ENCODE measurements at regions not wholly inside any gene's neighbourhood (a gene's known extent, or its start where the extent isn't known, plus 50 kb on each side); places are given as distances from the start of the nearest gene placed in this dataset.

DNA sequence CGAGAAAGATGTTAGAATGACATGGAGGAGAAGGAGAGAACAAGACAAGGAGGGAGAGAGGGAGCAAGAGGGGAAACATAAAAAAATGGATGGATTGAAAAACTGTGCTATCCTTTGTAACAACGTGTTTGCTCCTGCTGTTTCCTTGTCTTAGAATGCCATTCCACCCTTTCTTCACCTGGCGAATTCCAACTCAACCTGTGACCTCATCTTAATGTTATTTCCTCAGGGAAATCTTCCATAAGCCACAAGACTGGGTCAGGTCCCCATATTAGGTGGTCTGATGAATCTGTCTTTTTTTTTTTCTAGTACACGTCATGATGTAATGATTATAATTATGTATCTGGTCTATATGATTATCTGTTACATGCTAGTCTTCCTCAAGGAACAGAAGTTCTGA is 195.0 kb upstream of the MAF start:
- no peak overlapping the region for H3K27ac ChIP-seq
- intact Hi-C loops (cut with DNase I) = no loop called here
- no peaks in the 10 kb centered on the region for H3K36me3 ChIP-seq (ENCODE audit: insufficient read depth in 1 of 2, low read depth in 1 of 2)
- ATAC-seq = no peak
- H3K27me3 ChIP-seq (ENCODE audit: insufficient read depth in 3 of 3, low read length in 2 of 3) = no peaks in the 10 kb centered on the region
- no peaks in the 10 kb centered on the region for H3K4me1 ChIP-seq
- H3K4me3 ChIP-seq = no peak overlapping the region
- H3K9me3 ChIP-seq = no peaks in the 10 kb centered on the region
- 82 to 89% (median 89%) methylated on average over 4 of the region's 4 CpGs for WGBS, 3 donors
- TF ChIP-seq, protein P1, sequence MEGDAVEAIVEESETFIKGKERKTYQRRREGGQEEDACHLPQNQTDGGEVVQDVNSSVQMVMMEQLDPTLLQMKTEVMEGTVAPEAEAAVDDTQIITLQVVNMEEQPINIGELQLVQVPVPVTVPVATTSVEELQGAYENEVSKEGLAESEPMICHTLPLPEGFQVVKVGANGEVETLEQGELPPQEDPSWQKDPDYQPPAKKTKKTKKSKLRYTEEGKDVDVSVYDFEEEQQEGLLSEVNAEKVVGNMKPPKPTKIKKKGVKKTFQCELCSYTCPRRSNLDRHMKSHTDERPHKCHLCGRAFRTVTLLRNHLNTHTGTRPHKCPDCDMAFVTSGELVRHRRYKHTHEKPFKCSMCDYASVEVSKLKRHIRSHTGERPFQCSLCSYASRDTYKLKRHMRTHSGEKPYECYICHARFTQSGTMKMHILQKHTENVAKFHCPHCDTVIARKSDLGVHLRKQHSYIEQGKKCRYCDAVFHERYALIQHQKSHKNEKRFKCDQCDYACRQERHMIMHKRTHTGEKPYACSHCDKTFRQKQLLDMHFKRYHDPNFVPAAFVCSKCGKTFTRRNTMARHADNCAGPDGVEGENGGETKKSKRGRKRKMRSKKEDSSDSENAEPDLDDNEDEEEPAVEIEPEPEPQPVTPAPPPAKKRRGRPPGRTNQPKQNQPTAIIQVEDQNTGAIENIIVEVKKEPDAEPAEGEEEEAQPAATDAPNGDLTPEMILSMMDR (IDR thresholded peaks at IDR 0.05) = no peak
- DNase-seq = no peak

DNA sequence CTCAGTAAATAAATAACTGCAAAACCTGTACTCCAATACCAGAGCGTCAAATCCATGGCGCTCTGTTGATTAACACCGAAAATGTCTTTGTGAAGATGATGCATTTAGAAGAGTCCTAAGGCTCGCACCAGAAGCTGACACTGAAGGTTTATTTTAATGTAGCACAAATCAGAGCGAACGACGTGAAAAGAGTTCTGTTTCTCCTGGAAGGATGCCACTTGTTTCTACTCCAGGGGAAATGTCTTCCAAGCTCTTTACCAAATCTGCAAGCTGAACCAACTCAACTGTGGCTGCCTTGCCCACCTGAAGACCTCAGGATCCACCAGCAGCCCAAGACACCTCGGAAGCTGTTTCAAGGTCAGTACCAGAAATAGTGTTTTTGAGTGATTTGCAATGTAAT is 194.4 kb upstream of the MAF start:
- intact Hi-C loops (cut with DNase I) = loop anchor here in 1 of 2 donors (5.0 kb wide), 1 partner anchor 727 kb away; no protein-coding TSS in a partner anchor
- Histone ChIP-seq H3K4me3 (no peak overlapping the region), H3K27ac (no peak overlapping the region), H3K36me3 (ENCODE audit: insufficient read depth in 1 of 2, low read depth in 1 of 2) (no peaks in the 10 kb centered on the region), H3K9me3 (no peaks in the 10 kb centered on the region), H3K4me1 (no peaks in the 10 kb centered on the region), H3K27me3 (ENCODE audit: insufficient read depth in 3 of 3, low read length in 2 of 3) (no peaks in the 10 kb centered on the region)
- TF ChIP-seq, protein P1 (IDR thresholded peaks at IDR 0.05) = no peak
- ATAC-seq (no peak), DNase-seq (no peak)
- 59 to 74% (median 63%) methylated on average over 8 of the region's 8 CpGs for WGBS, 3 donors

DNA sequence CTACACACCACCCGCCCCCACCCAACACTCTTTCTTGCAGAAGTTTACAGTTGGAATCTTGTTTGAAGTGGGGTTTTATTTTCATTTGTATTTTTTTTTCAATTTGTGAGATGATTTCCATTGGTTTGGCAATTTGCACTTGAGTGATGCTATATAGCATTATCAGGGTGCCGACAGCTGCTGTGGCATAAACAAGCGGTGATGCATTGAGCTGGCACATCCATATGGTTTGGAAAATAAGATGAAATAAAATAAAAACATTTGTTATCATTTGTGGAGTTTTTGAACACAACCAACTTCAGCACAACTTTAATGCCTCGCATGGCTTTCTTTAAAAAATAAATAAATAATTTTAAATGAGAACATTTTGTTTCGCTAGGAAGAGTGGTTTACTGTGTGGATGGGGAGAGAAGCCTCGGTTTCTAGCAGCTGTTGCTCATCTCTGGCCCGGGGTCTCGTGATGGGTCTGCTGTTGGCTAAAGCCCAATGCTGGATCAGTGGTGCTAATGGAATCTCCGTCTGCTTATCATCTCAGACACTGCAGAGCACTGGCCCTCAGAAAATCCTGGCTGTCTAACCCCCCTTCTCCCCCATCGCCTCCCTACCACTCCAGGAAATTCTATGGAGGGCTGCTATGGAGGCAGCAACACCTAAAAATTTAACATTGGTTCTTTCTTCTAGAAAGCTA is 192.3 kb upstream of the MAF start:
- no peaks in the 10 kb centered on the region for H3K9me3 ChIP-seq
- intact Hi-C loops (cut with DNase I) = loop anchor here in 1 of 2 donors (5.0 kb wide), 1 partner anchor 729 kb away; no protein-coding TSS in a partner anchor
- 30 to 42% (median 31%) methylated on average over 10 of the region's 10 CpGs for WGBS, 3 donors
- H3K27me3 ChIP-seq (ENCODE audit: insufficient read depth in 3 of 3, low read length in 2 of 3) = no peaks in the 10 kb centered on the region
- DNase-seq (no peak), ATAC-seq (no peak)
- no peak overlapping the region for H3K27ac ChIP-seq
- H3K4me3 ChIP-seq = no peak overlapping the region
- H3K36me3 ChIP-seq (ENCODE audit: insufficient read depth in 1 of 2, low read depth in 1 of 2) = no peaks in the 10 kb centered on the region
- TF ChIP-seq, protein P1 (IDR thresholded peaks at IDR 0.05) = no peak
- no peaks in the 10 kb centered on the region for H3K4me1 ChIP-seq

DNA sequence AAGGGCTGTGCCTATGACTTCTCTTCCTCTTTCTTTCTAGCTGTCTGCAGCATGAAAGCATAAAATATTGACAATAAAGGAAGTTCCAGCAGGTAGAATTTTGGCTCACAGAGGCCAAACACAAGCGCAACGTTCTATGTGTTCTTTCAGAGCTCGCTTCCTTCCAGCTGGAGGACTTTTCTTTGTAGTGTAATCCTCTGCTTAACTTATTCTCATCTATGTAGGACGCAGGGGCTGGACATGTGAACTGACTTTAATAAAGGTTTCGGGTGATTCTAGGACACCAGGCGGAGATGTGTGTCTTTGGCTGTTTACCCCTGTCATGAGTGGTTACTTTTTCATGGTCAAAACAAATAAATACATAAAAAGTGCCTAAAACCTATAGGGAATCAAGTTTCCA is 191.5 kb upstream of the MAF start:
- Histone ChIP-seq H3K9me3 (no peaks in the 10 kb centered on the region), H3K4me1 (no peaks in the 10 kb centered on the region), H3K27me3 (ENCODE audit: insufficient read depth in 3 of 3, low read length in 2 of 3) (no peaks in the 10 kb centered on the region), H3K36me3 (ENCODE audit: insufficient read depth in 1 of 2, low read depth in 1 of 2) (no peaks in the 10 kb centered on the region), H3K27ac (no peak overlapping the region), H3K4me3 (no peak overlapping the region)
- intact Hi-C loops (cut with DNase I) = loop anchor here in 1 of 2 donors (5.0 kb wide), 1 partner anchor 730 kb away; no protein-coding TSS in a partner anchor
- TF ChIP-seq, protein P1 (IDR thresholded peaks at IDR 0.05) = no peak
- DNase-seq = no peak
- no peak for ATAC-seq
- 71 to 80% (median 72%) methylated on average over 6 of the region's 6 CpGs for WGBS, 3 donors

DNA sequence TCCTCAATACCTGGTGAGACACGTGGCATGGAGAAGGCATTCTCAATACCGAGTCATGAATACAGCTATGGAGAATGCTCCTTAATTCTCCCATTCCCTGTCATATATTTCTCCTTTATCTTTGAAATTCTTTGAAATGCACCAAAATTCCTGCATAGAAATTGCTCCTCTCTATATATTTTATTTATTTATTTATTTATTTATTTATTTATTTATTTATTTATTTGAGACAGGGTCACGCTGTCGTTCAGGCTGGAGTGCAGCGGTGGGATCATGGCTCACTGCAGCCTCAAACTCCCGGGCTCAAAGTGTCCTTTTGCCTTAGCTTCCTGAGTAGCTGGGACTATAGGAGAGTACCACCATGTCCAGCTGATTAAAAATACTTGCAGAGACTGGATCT is 190.3 kb upstream of the MAF start:
- ATAC-seq = no peak
- no peak for DNase-seq

More for the DNA sequence above, 190.3 kb upstream of the MAF start:
- 78 to 87% (median 79%) methylated on average over 6 of the region's 6 CpGs for WGBS, 3 donors
- H3K27ac ChIP-seq = no peak overlapping the region
- intact Hi-C loops (cut with DNase I) = loop anchor here in 1 of 2 donors (5.0 kb wide), 1 partner anchor 731 kb away; no protein-coding TSS in a partner anchor
- no peak overlapping the region for H3K4me3 ChIP-seq
- no peaks in the 10 kb centered on the region for H3K9me3 ChIP-seq
- no peaks in the 10 kb centered on the region for H3K36me3 ChIP-seq (ENCODE audit: insufficient read depth in 1 of 2, low read depth in 1 of 2)
- H3K27me3 ChIP-seq (ENCODE audit: insufficient read depth in 3 of 3, low read length in 2 of 3) = no peaks in the 10 kb centered on the region
- no peaks in the 10 kb centered on the region for H3K4me1 ChIP-seq
- TF ChIP-seq, protein P1 (IDR thresholded peaks at IDR 0.05) = no peak
